ENCODE measurements at regions not wholly inside any gene's neighbourhood (a gene's known extent, or its start where the extent isn't known, plus 50 kb on each side); places are given as distances from the start of the nearest gene placed in this dataset.
"Not testable (repeated sequence)": the region's sequence is repeated elsewhere in the genome, so short reads cannot be mapped to it uniquely, and the experiment has no call there.

DNA sequence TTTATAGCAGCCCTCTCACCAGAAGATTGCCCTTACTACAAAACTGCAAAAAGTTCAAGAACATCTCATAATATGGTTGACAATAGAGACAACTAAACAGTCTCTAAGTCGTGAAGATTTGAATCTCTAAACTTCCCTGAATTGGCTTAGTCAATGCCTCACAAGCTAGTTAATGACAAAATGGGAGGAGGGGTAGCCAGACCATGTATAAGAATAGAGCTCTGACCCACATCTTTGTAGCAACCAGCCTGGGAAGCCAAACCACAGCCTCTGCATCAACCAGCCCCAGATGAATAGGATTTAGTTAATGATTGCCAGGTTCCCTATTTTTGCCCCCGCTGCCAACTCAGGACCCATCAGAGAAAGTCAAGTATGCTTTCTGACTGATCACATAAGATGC is 1265.9 kb upstream of the PCDH10 start:
- not testable (repeated sequence) for DNase-seq

DNA sequence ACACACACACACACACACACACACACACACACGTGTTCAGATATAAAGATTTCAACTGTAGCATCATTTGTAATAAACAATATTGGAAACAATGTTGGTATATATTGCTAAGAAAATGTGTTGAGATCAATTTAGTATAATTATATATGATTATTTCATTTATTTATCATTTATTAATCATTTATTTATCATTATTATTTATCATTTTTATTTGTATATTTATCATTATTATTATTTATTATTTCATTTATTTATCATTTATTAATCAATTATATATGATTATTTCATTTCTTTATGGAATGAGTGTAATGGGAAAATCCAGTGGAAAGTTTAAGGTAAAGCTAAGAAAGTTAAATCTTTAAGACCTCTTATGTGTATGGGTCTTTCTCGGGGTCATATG is 1223.4 kb upstream of the PCDH10 start:
- not testable (repeated sequence) for DNase-seq

DNA sequence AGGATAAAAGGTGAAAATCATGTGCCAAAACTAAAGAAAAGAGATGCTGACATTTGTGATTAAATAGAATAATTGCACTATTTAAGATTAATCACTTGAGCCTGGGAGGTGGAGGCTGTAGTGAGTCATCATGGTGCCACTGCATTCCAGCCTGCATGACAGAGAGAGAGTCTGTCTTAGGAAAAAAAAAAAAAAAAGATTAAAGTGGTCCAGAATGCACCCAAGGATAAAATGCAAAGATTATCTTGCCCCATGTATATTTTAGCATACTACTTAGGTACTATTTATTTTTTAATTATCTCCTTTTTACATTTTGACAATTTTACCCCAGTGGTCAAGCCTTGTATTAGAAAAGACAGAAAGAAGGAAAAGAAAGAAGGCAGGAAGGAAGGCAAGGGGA is 1181.4 kb upstream of the PCDH10 start:
- not testable (repeated sequence) for DNase-seq

DNA sequence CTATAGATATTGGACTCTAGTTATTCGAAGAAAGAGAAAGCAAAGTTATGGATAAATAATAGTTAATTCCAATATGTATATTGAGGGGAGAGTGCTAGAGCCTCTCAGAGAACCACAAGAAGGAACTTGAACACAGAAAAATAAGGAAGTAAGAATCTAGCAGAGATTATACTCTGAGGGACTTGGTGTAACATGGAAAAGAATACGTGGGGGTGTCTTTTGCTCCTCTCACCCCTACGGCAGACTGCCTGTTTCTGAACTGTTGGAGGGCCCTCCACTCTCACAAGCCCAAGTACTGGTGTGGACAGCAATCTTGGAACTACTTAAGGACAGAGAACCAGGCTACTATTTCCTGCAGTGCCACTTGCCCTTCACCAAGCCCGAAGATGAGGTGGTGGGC is 1174.4 kb upstream of the PCDH10 start:
- DNase-seq: no peak

DNA sequence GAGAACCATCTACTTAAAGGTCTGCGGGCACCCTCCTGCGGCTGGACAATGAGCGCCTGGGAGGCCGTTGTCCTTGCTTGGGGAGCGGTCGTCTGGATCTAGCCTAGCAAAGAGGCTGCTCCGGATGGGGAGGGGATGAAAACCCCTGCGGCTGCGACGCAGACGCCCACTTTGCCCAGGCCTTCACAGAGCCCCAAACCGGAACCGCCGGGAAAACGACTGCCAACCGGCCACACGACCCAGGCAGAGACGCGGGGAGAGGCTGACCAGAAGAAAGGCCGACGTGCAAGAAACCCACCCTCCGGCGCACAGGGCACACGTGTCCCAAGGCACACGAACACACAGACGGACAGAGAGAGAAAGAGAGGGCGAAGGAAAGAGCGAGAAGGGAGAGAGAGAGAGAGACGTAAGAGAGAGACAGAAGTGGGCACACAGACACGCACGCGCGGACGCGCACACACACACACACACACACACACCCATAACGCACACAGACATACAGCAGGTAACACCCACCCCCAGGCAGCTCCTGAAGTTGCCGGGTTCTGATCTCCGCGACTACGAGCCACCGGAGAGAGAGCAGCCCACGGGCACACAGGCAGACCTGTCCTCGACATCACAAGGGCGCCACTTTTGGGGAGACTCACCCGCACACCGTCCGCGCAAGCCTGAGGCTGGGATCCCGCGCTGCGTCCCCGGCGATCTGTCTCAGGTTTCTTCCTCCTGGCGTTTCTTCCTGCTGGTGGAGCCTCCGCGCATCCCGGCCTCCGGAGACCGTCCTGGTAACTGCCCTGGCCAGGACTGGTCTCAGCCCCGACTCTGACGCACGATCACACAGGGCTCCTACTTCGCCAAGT is 1173.6 kb upstream of the PCDH10 start:
- DNase-seq: not testable (repeated sequence)

DNA sequence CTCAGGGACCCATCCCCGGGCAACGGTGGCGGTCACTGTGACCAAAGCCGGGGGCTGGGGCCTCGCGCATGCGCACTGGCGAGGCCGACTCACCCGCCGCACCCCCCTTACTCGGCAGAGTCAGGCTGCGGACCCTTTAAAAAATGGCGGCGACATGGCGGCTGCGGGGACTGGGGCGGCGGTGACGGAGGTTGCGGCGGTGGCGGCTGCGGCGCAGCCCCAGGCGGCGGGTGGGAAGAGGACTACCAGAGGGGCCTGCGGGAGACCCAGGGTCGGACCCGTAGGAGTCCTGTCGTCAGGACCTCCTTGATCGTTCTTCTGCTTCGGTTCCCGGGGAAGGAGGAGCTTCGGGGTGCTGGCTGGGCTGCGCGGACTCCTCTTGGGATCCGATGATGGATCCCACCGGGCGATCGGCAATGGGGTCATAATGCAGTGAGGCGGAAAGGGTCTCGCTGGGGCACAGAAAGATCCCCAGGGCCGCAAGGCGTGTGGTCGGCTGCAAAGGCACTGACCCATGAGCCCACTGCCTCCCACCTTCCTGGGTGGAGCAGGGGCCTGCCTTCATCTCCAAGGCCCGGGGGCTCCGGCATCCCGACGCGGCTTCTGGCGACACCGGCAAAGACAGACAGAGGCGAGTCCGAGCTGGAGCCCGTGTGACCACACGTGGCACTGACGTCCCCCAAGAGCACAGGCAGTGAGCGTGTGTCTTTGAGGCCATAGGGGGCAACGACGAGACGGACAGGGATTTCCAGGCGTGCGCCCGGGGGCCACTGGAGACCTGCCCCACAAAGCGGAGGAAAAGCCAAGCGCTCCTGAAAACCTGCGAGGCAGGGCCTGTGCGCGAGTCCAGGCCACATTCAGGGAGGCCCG is 1172.7 kb upstream of the PCDH10 start:
- not testable (repeated sequence) for DNase-seq

DNA sequence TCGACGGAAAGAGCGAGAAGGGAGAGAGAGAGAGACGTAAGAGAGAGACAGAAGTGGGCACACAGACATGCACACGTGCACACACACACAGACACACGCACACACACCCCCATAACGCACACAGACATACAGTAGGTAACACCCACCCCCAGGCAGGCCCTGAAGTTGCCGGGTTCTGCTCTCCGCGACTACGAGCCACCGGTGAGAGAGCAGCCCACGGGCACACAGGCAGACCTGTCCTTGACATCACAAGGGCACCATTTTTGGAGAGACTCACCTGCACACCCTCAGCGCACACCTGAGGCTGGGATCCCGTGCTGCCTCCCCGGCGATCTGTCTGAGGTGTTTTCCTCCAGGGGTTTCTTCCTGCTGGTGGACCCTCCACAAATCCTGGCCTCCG is 1171.0 kb upstream of the PCDH10 start:
- no peak for DNase-seq

DNA sequence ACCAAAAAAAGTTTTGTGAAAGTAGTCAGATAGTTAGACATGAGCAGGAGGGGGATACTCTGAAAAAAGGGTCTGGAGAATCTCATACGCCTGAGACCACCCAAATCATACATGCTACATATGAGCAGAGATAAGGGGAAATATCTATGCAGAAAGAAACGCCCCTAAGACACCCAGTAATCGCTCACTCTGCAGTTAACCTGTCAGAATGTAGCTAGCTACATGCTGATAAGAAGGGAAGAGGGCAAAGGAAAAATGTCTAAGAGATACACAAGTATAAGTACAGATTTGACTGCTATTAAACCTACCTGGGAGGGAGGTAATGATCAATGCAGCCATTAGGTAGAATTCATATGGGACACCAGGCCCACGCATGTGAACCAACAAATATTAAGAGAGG is 1159.5 kb upstream of the PCDH10 start:
- no peak for DNase-seq

DNA sequence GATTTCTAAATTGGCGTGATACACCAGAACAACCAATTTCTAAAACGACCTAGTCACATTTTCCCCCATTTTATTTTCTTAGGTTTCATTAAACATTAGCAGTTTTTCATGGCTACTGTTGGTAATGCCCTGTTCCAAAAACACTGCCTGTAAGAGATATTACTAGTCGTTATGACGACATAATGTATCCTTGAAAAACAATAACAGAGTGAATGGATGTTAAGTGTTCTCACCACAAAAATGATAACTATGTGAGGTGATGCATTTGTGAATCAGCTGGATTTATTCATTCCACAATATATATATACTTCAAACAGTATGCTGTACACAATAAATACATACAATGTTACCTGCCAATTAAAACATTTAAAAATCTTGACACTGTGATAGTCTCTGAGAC is 1147.6 kb upstream of the PCDH10 start:
- DNase-seq: no peak

DNA sequence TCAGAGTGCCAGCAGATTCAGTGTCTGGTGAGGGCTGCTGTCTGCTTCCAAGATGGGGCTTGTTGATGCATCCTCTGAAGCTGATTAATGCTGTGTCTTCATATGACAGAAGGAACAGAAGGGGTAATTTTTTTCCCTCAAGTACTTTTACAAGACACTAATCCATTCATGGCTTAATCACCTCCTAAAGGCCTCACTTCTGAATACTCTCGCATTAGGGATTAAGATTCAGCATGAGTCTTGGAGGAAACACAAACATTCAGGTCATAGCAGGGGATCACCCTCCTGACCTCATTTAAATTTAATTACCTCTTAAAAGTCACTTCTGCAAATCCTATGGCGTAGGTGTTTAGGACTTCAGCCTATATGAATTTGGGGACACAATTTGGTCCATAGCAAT is 1145.5 kb upstream of the PCDH10 start:
- no peak for DNase-seq

DNA sequence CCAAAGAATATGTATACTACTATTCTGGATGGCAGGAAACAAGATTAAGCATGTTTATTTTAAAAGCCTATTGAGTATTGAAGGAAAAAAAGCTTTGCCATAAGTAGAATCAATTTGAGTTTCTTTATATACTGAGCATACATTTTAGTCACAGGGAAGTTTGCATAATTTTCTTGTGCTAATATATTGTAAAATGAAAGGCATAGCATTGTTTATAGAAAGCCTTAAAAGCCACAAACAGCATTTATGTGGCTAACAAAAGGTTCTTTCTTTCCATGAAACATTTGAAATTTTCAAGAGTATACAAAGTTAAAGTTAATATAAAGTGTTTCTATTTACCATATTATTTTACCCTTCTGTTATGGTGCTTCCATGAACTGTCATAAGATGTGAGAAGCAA is 1133.8 kb upstream of the PCDH10 start:
- DNase-seq: no peak

DNA sequence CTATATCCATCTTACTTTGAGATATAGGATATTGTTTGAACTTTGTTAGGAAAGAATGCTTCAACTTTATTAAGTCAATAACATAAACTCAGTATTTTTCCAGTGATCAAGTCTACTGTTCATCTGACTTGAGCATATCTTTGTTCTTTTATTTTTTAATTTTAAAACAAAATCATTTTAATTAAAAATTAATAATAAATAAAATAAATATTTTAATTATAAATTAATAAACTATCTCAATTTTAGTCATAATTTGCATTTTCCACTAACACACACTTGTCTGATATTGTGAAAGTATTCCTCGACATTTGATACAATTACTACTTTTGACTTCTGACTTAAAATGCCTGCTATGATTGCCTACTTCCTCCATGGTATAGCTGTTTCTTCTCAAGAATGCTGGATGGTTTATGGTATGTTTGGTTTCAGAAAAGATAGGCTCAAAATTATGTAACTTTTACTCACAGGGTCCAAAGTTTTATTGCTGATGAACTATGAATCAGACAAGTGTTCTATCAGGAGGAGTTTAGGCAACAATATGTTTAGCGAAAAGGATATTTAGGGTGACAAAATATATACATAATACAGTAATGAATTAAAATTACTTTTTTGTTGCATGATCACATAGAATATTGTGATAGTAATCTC is 1132.3 kb upstream of the PCDH10 start:
- DNase-seq: no peak

DNA sequence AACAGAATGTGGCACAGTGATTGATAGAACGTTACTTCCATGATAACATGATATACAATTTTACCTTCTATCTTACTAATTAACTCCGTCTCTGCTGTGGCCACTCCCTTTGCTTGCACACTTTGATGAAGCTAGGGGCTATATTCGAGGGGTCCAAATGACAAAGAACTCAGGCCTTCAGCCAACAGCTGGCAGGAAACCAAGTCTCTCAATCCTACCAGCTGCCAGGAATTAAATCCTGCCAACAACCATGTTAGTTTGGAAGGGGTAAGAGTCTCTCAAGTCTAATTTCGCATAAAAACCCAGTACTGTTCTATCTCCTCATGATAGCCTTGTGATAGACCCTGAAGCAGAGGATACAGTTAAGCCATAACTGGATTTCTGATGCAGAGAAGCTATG is 1122.9 kb upstream of the PCDH10 start:
- DNase-seq: peak; percentile 83 to 87

DNA sequence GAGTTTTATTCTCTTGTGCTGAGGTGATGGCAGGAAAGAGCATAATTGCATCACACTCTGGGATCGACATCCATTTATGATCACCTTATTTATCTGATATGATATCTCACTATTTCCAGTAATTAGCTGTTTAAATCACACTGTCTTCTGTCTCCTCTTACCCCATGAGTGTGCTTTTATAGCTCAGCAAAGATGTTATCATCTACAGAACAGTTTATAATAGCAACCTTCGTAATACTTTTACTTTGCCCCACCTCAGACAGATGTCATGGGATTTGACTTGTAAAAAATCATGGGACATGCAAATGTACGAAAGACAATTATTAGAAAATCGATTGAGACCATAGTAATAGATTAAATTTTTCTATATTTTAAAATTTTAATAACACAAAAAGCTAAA is 1122.3 kb upstream of the PCDH10 start:
- DNase-seq: no peak

DNA sequence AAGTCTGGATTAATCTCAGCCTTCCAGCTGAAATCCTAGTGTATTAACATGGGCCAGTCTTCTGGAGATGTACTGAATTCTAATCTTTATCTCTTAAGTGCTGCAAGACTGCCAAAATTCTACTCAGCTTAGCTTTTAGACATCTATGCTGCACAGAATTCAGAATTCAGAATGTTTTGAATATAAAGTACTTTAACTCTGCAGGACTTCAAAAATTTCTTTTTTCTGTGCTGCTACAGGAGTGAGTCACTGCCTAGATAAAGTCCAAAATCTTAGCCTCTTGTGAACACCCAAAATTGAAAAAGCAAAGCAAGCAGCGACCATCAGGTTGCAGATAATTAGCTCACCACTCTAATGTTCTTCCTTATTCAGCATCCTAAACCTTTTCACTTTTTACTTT is 1092.6 kb upstream of the PCDH10 start:
- DNase-seq: no peak

DNA sequence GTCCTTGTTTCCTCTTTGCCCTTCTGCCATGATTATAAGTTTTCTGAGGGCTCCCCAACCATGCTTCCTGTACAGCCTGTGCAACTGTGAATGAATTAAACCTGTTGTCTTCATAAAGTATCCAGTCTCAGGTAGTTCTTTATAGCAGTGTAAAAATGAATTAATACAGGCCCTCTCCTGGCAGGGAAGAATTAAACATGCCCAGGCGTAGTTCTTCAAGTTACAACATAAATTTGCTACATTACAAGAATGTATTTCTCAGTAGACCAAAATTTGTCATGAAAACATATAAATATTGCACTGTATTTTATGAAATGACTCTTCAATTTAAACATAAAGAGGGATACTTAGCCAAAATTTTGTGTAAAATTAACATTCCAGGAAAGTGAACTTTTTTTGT is 1089.9 kb upstream of the PCDH10 start:
- DNase-seq: no peak

DNA sequence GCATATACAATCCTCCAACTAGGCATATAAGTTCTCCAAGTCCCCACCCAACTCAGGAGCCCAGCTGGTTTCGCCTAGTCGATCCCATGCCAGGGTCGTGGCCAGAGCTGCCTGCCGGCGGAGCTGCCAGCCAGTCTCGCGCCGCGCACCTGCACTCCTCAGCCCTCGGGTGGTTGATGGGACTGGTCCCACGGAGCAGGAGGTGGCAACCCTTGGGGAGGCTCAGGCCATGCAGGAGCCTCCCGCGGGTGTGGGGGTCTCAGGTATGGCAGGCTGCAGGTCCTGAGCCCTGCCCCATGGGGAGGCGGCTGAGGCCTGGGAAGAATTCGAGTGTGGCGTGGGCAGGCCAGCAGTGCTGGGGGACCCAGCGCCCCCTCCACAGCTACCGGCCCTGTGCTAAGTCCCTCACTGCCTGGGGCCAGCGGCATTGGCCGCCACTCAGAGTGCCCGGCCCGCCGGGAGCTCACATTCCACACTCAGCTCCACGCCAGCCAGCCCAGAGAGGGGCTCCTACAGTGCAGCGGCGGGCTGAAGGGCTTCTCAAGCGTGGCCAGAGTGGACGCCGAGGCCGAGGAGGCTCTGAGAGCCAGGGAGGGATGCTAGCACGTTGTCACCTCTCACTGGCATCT is 1086.4 kb upstream of the PCDH10 start:
- no peak for DNase-seq

DNA sequence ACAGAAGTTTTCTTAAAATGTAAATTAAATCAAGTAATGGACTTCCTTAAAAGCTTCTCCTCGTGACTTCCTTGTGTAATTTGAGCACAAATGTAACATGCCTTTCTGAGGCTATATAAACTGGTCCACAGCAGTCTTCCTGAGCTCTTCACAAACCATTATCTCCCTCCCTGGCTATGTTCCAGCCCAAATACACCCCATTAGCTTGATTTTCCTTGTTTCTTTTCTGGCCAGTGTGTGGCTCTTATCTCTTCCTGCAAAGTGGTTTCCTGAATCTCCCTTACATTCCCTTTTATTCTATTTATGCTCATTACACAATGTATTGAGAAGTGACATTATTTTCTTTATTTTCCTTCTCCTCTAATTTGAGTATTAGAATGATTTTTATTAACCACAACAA is 1085.3 kb upstream of the PCDH10 start:
- no peak for DNase-seq

DNA sequence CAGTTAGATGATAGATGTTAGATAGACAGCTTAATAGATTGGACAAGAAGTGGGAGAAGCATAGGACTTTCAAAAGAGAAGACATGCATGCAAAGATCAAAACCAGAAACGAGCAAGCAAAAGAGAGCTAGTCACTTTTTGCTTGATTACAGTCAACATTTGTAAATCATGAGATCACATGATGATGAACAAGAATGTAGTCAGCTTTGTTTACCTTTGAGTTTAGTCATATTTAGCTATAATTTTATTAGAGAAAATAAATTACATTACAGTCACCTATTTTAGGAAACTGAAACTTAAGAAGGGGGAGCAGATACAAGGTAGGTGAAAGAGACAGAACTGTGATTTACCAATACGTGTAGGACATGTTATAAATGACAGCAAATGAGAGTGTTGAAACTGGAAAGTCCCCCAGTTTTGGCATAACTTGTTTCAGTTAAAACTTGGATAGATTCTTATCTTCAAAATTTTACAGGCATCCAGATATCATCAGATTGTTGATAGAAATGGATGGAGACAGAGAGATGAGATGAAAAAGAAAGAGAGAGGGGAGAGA is 1083.1 kb upstream of the PCDH10 start:
- no peak for DNase-seq

DNA sequence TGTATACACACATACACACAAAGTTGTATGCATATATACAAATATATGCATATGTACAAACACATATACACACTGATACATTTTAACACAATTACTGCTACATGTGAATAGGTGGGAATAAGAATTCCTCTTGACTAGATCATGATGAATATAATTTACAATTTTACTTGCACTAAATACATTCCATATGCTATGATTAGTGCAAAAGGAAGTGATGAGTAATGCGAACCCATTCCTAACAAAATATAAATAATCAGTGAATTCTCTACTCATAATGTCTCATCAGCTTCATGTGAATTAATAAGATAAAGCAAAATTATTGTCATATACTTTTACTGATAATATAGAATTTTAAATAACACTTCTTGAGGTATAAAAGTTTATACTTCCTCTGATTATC is 1077.3 kb upstream of the PCDH10 start:
- no peak for DNase-seq

DNA sequence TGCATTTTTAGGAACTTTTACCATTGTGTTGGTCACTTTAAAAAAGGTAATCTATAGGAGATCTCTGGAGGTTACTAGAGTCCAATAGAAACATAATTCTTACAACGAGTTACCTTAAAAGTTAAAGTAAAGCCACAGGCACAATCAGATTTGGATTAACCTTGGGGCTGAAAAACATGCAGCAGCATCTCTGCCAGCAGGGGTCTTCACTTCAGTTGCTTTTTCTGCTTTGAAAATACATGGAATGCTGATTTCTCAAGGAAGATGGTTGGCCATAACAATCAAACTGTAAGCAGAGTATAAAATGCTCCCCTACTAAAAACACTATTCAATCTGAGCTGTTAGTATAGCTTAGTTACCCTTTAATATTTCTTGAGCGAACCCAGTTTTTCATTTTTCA is 1072.3 kb upstream of the PCDH10 start:
- no peak for DNase-seq

DNA sequence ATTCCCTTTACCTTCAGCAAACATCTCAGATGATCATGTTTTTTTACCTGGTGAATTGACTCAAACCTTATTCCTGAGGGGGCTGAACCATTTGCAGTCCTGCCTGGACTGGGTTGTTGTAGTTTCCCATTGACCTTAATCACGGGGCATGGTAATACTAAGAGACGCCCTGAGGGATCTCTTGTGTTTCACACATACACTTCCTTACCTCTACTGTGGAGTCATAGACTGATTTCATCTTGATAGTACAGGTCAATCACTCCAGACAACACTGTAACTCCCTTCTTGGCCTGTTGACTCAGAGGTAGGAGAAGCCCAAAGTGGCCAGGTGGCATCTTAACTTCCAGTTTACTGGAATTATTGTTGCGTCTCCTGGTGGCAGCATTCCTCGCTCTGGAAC is 1064.0 kb upstream of the PCDH10 start:
- no peak for DNase-seq

DNA sequence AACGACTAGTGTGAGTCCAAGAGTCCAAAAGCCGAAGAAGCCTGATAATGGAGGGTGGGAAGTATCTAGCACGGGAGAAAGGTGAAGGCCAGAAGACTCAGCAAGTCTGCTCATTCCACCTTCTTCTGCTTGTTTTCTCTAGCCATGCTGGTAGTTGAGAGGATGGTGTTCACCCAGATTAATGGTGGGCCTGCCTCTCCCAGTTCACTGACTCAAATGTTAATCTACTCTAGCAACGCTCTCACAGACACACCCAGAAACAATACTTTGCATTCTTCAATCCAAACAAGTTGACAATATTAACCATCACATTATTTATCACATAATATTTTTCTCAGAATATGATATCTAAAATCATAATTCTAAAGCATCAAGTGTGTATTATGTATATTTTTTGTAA is 1055.1 kb upstream of the PCDH10 start:
- DNase-seq: no peak
